ENCODE measurements at regions not wholly inside any gene's neighbourhood (a gene's known extent, or its start where the extent isn't known, plus 50 kb on each side); places are given as distances from the start of the nearest gene placed in this dataset.

DNA sequence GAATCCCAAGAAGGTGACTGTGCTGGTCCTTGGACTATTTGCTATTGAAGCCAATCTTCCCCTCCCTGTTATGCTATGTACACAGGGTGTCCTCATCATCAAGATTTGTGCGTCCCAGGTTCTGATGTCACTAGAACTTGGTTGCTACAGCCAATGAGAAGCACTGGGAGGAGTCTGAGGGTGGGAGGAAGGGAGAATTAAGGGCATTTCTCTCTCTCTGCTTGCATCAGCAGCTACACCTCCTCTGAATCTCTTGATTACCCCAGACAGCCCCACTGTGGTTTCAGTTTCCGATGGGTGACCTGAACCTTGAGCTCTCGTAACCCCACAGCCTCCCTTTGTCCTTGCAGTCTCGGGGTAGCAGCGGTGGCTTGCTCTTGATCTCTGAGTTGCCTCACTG lies 212.4 kb upstream of the SESN3 start:
- Histone ChIP-seq H3K4ac (ENCODE audit: low read depth, low read length) (no peak overlapping the region), H2AFZ (replicated peaks; ENCODE audit: low read length, poor library complexity) (no peak overlapping the region), H3K4me1 (ENCODE audit: control insufficient read depth, insufficient read depth, low read length) (no peaks in the 10 kb centered on the region), H3K9me1 (ENCODE audit: insufficient read depth, low read length) (no peaks in the 10 kb centered on the region), H4K20me1 (ENCODE audit: insufficient read depth, low read length) (no peaks in the 10 kb centered on the region), H3K27ac (ENCODE audit: insufficient read depth, low read length) (no peak overlapping the region), H3K23ac (ENCODE audit: low read depth, low read length) (no peak overlapping the region), H4K5ac (ENCODE audit: low read depth, low read length) (no peak overlapping the region), H3K56ac (ENCODE audit: extremely low read depth, insufficient read depth, low read length) (no peak overlapping the region), H2BK15ac (ENCODE audit: low read depth, low read length) (no peak overlapping the region), H3K14ac (replicated peaks; ENCODE audit: low read depth, low read length) (no peak overlapping the region), H4K8ac (ENCODE audit: low read depth in 2 of 2, low read length in 2 of 2) (no peak overlapping the region), H4K91ac (ENCODE audit: insufficient read depth, low read depth, low read length) (no peak overlapping the region), H2AK5ac (ENCODE audit: low read depth, low read length) (no peak overlapping the region), H3K18ac (ENCODE audit: low read depth, low read length) (no peak overlapping the region), H2BK5ac (ENCODE audit: low read depth, low read length, poor library complexity, severe bottlenecking) (no peak overlapping the region), H3K36me3 (ENCODE audit: control insufficient read depth, insufficient read depth, low read length) (no peaks in the 10 kb centered on the region), H2AK9ac (replicated peaks; ENCODE audit: low read depth, low read length, poor library complexity) (no peak overlapping the region), H3K4me3 (ENCODE audit: insufficient read depth, low read depth, low read length) (no peak overlapping the region), H3K27me3 (ENCODE audit: control insufficient read depth, insufficient read depth, low read length) (peaks cover 2% of the 10 kb centered on the region; the same call in 1 of the 2 replicates), H3K4me2 (ENCODE audit: low read depth, low read length) (no peak overlapping the region), H3K79me1 (ENCODE audit: low read depth in 1 of 2, low read length in 2 of 2) (no peaks in the 10 kb centered on the region), H3K9ac (ENCODE audit: low read depth, low read length) (no peak overlapping the region), H3K9me3 (ENCODE audit: control insufficient read depth, insufficient read depth, low read length) (no peaks in the 10 kb centered on the region; the same call in 1 of the 2 replicates), H2BK120ac (ENCODE audit: low read depth, low read length) (no peak overlapping the region), H2BK20ac (ENCODE audit: low read depth, low read length) (no peak overlapping the region)
- ChIA-PET CTCF (no interaction called here), POLR2A (ENCODE audit: unreplicated experiment) (no interaction called here)
- DNase-seq = no peak
- no peak for ATAC-seq (ENCODE audit: low read depth)
- dilution Hi-C loops (cut with HindIII; ENCODE audit: low sequenced_read_pairs, unreplicated experiment) (no loop called here), intact Hi-C loops (cut with micrococcal nuclease) (no loop called here), in situ Hi-C loops (cut with MboI; ENCODE audit: low sequenced_read_pairs) (no loop called here)
- 80% methylated on average over 2 of the region's 5 CpGs; no CpG with 5 or more reads in 1 of the 2 experiments for WGBS, 2 experiments (ENCODE audit: extremely low coverage in 2 of 2, insufficient read length in 1 of 2)
- TF ChIP-seq FOS (IDR thresholded peaks at IDR 0.05; ENCODE audit: low read depth, low read length) (no peak), MAFK (IDR thresholded peaks at IDR 0.05; ENCODE audit: low read depth, low read length) (no peak), MXI1 (IDR thresholded peaks at IDR 0.05; ENCODE audit: borderline replicate concordance, low read depth, low read length) (no peak), CHD1 (IDR thresholded peaks at IDR 0.05; ENCODE audit: low read depth, low read length) (no peak), BHLHE40 (IDR thresholded peaks at IDR 0.05; ENCODE audit: low read depth, low read length) (no peak), RAD21 (IDR thresholded peaks at IDR 0.05; ENCODE audit: low read length) (no peak), SMC3 (IDR thresholded peaks at IDR 0.05; ENCODE audit: low read depth, low read length) (no peak), MAZ (IDR thresholded peaks at IDR 0.05; ENCODE audit: borderline replicate concordance, low read depth, low read length) (no peak), RCOR1 (IDR thresholded peaks at IDR 0.05; ENCODE audit: insufficient replicate concordance, low read length) (no peak), RFX5 (IDR thresholded peaks at IDR 0.05; ENCODE audit: low read depth, low read length) (no peak), CEBPB (IDR thresholded peaks at IDR 0.05; ENCODE audit: low read depth, low read length) (no peak), NFE2L2 (IDR thresholded peaks at IDR 0.05; ENCODE audit: low read depth, low read length) (no peak), POLR2A (IDR thresholded peaks at IDR 0.05; ENCODE audit: low read depth, low read length) (no peak)
- TF ChIP-seq, protein P1, sequence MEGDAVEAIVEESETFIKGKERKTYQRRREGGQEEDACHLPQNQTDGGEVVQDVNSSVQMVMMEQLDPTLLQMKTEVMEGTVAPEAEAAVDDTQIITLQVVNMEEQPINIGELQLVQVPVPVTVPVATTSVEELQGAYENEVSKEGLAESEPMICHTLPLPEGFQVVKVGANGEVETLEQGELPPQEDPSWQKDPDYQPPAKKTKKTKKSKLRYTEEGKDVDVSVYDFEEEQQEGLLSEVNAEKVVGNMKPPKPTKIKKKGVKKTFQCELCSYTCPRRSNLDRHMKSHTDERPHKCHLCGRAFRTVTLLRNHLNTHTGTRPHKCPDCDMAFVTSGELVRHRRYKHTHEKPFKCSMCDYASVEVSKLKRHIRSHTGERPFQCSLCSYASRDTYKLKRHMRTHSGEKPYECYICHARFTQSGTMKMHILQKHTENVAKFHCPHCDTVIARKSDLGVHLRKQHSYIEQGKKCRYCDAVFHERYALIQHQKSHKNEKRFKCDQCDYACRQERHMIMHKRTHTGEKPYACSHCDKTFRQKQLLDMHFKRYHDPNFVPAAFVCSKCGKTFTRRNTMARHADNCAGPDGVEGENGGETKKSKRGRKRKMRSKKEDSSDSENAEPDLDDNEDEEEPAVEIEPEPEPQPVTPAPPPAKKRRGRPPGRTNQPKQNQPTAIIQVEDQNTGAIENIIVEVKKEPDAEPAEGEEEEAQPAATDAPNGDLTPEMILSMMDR (conservative IDR thresholded peaks at IDR 0.05; ENCODE audit: low read depth, low read length) = no peak
- TF ChIP-seq, protein P2, sequence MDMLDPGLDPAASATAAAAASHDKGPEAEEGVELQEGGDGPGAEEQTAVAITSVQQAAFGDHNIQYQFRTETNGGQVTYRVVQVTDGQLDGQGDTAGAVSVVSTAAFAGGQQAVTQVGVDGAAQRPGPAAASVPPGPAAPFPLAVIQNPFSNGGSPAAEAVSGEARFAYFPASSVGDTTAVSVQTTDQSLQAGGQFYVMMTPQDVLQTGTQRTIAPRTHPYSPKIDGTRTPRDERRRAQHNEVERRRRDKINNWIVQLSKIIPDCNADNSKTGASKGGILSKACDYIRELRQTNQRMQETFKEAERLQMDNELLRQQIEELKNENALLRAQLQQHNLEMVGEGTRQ (IDR thresholded peaks at IDR 0.05; ENCODE audit: low read depth, low read length) = no peak
- TF ChIP-seq, protein P3, sequence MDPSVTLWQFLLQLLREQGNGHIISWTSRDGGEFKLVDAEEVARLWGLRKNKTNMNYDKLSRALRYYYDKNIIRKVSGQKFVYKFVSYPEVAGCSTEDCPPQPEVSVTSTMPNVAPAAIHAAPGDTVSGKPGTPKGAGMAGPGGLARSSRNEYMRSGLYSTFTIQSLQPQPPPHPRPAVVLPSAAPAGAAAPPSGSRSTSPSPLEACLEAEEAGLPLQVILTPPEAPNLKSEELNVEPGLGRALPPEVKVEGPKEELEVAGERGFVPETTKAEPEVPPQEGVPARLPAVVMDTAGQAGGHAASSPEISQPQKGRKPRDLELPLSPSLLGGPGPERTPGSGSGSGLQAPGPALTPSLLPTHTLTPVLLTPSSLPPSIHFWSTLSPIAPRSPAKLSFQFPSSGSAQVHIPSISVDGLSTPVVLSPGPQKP (IDR thresholded peaks at IDR 0.05; ENCODE audit: borderline replicate concordance, low read depth, low read length) = no peak
- no TSS peak for BruUV-seq (replicated peaks)

Measured in IMR-90 (cell line).